A204.1 (cell line): ENCODE measurements at regions not wholly inside any gene's neighbourhood (a gene's known extent, or its start where the extent isn't known, plus 50 kb on each side); places are given as distances from the start of the nearest gene placed in this dataset.

Experiments
- FAIRE-seq: peaks from 2 replicates; lab custom pipeline; 2012; peaks lifted over from hg19 to GRCh38; lab: Jason Lieb, UNC

DNA sequence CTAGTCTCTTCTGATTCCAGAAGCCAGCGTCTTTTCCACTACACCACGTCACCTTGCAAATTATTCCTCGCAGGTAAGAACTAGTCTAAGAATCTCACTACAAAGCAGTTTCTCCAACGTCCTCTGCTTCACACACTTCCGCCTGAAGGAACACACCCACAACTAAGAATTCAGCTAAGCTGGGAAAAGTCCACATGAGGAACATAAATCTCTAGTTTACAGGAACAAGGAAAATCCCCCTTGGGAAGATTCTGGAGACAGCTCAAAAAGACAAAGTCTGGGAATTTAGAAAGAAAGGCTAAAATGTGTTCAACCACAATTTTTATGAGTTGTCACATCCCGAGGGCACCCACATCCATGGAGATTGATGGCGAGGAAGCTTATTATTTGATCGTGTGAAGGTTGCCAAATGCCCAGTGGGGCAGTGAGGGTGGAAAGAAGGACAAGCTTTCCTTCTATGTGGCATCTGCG is 780.2 kb upstream of the TBX3 start:
- no peak for FAIRE-seq

DNA sequence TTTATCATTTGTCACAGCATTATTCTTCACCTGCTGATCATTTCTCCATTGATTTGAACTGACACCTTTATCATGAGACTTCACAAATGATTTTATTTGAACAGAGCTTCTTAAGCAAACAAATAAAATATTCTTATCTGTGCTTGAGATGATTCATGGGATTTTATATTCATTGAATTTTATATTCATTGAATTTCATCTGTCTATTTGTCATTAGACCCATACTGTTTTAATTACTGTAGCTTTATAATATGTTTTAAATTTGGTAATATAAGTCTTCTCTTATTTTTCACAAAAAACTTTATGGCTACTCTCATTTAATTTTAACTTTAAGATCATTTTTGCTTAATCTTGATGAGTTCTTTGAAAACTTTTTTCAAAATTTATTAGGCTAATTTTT is 777.4 kb upstream of the TBX3 start:
- FAIRE-seq = peak; percentile 59

DNA sequence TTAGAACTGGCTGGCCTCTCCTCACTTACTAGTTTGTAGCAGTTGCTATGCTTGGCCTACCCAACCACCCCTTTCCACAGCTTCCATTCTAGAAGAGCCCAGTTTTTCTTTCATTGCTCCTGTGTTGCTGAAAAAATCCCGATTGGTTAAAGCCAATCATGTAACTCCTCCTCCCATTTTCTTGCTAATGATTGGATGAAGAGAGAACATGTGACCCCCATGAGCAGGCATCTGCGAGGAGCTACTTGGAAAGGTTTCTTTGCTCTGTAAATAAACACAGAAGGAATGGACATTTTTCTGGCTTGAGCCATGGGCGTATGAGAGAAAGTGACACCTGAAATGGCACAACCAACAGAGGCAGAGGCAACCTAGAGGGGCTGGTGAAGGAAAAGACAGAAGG is 773.8 kb upstream of the TBX3 start:
- no peak for FAIRE-seq

DNA sequence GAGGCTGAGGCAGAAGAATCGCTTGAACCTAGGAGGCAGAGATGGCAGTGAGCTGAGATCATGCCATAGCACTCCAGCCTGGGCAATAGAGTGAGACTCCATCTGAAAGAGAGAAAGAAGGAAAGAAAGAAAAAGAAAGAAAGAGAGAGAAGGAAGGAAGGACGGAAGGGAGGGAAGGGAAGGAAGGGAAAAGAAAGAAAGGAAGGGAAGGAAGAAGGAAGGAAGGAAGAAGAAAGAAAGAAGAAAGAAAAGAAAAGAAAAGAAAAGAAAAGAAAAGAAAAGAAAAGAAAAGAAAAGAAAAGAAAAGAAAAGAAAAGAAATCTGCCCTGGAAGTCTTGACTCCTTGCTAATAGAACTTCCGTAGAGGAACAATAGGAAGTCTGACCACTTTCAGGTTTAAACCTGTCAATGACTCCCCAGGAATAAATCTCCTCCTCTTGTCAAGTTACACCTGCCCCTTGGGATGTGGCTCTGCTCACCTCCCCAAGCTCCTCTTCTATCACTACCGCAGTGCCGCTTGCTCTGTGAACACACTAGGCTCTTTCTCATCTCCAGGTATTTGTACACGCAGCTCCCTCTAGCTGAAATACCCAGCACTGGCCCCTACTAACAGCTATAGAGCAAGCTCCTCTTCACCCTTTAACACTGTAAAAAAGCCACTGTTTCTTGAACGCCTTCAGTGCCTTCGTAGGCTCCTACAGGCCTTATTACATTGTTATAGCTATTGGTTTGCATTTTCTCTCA is 773.1 kb upstream of the TBX3 start:
- FAIRE-seq = no peak

DNA sequence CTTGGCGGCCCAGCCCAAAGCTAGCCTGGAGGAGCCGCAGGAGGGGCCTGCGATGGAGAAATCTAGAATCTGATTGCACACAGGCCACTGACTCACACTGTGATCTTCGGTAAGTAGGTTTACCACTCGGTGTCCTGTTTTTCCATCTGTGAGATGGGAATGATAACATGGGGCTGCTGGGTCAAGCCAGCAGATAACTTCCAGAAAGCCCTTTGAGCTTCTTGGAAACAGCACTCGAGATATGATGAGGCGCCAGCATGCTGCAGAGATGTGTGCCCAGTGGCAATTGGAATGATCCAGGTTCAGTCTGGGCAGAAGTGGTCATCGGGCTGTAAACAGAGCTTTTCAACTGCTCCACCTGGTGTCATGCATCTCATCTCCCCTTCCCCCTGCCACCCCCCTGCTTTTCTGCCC is 771.3 kb upstream of the TBX3 start:
- no peak for FAIRE-seq

DNA sequence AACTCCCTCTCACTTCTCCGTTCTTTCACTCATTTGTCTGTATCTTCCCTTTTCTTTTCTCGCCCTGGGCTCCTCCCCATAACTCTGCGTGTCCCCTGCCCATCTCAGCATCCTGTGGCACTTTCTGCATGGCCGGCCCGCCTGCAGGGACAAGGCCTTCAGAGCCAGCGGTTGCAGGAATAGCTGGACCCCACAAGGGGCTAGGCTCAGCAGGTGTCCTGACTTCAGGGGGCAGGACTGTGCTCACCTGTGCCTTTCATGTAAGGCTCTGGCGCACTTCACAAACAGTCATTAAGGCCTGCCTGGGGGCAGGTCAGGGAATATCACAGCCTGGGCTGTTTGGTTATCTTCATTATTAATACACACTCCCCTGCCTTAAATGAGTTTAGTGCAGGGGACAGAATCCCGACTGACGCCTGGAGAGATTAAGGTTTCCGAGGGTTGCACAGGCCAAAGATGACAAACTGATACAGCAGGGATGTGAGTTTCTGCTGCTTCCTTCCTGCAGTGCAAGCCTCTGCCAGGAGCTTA is 768.8 kb upstream of the TBX3 start:
- no peak for FAIRE-seq

DNA sequence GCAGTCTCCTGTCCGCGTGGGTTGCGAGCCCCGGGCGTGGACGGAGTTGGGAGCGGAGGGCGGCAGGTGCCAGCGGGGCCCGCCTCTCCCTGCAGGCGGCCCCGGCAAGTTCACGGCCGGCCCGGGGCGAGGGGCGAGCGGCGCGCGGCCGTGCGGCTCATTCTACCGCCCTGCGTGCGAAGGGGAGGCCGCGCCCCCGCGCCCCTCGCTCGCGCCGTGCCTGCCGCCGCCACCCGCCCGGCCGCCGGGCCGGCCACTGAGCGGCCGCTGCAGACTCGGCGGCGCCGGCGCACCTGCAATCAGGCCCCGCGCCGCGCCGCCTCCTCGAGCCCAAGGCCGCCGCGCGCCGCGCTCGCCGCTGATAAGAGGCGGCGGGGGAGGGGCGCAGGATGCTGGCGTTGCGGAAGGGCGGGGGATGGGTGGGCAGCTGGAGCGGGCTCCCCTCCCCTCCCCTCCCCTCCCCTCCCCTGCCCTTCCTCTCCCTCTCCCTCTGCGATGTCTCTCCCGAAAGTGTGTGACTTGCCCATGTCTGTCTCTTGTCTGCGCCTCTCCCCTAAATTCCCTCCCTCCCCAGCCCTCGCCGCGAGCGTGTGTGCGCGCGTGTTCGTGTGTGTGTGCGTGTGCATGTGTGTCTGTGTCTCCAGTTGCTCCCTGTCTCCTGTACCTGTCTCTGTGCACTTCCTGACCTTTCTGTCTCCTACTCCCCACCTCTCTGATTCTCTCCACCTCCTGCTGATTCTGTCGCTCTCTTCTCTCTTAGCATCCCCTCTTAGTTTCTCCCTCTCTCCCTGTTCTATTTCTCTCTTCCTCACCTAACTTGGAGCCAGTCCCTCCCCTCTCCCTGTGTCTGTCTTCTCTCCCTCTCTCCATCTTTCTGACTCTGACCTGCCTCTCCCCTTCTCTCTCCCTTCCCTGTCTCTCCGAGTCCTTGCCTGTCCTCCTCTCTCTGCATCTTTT is 768.1 kb upstream of the TBX3 start:
- no peak for FAIRE-seq

DNA sequence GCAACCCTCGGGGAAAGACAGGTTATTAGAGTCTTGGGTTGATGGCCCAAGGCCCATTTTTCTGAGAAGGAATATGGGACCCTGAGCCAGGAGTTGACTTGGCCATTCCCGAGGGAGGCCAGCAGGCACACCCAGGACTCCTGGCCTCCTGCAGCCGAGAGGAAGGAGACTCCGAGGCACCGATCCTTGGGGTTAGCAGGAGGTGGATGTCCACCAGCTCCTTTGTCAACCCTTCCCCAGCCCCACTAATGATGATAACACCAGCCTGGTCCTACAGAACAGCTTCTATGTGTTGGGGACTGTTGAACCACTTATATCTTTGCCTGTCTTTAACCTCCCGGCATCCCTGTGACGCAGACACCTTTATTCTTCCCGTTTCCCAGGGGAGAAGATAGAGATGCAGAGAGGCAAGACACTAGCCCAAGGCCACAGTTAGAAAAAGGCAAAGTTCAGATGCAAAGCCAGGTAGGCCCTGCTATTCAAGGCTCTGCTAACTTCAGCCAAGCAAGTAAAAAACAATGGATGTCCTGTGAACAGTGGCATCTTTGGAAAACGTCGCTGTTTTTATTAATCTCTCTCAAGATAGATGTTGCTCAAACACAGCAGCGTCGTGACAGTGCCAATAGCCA is 767.3 kb upstream of the TBX3 start:
- FAIRE-seq = no peak

DNA sequence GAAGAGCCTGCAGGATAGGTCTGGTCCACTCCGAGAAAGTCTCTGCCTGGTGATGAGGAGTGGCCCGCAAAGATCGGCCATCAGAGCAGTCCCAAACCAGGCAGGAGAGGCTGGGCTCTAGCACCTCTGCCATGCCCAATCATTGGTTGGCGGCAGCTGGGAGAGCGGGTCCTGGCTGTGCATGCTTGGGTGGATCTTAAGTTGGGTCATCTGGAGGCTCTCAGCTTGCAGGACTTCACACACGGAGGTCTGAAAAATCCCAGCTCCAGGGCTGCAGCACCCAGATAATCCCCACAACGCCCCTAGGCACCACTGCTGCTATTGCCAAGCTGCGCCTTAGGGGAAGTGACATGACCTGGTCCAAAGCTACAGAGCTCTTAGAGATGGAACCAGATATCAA is 766.7 kb upstream of the TBX3 start:
- no peak for FAIRE-seq

DNA sequence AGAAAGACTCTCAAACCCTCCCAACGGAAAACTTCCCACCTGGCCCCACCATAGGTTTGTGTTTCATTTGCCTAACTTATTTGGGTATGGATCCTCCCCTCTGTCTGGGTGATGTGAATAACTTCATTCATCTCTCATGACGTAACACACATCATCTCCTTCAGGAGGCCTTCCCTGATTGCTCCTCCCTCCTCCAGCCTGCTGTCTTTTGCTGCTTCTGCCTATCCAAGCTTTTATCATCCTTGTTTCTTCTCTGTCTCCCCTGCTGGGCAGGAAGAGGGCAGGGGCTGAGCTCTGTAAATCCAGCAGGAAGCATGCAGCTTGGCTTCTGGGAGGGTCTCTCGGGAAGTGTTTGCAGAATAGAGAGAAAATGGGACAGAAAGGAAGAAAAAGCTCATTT is 766.0 kb upstream of the TBX3 start:
- no peak for FAIRE-seq

DNA sequence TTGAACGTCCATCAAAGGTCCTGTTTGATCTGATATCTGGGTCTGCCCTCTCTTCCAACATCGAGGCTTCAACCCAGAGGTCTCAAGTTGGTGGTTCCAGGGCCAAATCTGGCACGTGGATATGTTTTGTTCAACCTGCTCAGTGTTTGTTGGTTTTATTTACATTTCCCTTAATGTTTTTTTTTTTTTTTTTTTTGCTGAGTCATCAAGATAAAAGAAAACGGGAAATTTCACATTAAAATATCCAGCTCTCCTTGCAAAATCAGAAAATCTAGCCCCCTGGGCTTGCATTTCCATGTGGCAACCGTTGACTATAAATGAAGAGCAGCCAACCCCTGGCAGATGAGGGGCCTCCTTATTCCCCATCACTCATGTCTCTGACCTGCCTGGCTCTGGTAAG is 765.6 kb upstream of the TBX3 start:
- FAIRE-seq = no peak

DNA sequence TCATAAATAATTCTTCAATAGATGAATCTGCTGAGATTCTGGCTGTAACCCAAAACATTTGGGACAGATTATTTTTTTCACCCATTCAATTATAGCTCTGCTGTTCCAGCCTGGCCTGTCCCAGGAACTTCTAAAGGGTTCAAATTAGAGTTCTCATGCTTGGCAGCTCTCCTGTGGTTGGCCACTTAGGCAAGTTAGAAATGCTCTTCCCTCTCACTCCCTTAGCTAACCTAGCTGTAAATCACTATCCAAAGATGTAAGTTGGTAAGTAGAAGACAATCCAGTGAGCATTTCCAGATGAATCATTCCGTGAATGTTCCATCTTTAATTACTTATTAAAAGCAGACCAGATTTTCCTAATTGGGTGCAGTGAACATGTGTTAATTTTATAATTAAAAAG is 760.4 kb upstream of the TBX3 start:
- FAIRE-seq = no peak

DNA sequence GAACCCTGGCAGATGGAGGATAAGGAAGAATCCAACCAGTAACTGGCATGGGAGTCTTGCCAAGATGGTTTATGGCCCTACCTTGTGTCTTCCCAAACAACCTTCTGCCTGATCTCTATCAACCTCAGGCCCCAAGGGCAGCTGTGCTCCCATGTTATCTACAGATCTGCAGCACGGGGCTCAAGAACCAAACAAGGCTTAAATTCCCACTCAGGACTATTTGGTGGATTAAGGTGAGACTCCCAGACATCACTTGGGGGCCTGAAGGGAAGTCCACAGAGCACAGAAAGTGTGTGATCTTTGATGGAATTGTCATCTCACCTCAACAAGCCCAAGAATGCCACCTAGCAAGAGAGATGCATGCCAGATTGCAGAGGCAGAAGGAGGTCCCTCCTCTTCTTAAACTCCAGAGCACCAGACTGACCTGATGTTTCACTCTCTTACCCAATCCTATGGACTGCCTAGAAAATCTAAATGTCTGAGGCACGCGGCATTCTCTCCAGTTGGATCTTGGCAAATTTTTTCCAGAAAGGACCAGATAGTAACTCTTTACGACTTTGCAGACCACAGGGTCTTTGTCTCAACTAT is 759.5 kb upstream of the TBX3 start:
- no peak for FAIRE-seq

DNA sequence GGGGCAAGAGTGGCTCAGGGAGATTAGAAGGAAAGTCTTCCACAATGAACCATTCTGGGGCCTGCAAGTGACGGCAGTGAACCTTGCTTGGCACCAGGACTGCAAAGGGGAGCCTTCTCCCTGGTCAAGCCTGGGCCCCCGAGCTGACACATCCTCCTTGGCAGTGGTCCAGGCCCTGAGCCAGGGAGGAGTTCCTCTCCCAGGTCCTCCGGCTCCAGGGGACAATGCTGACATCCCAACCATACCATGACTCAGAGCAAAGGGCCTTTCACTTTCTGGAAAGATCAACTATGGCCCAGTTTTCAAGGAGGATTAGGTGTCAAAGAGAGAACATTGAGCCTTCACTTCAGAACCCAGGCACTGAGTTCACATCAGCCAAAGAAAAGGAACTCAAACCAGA is 756.5 kb upstream of the TBX3 start:
- FAIRE-seq = no peak

DNA sequence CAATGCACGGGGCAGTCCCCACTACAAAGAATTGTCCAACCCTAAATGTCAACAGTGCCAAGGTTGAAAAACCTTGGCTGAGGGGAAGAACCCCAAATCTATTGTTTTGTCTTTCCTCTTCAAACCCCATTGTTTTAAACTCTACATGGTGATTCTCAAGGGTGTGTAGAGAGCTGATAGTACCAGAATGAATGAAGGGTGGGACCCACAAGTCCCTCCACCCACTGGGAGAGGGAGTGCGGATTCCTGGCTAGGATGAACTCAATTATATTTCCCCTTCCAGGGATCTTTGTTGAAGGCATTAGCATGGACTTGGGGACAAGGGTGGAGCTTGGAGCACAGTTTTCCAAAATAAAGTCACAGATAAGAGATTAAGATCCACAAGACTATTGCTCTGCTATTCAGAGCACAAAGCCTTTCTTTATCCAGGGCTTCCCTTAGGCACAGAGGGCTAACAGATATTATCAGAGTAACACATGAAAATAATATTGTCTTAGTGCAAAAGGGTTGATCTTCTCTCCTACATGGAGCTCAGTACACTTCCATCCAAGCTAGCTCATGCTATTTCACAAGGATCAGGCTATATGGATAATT is 755.1 kb upstream of the TBX3 start:
- FAIRE-seq = no peak

DNA sequence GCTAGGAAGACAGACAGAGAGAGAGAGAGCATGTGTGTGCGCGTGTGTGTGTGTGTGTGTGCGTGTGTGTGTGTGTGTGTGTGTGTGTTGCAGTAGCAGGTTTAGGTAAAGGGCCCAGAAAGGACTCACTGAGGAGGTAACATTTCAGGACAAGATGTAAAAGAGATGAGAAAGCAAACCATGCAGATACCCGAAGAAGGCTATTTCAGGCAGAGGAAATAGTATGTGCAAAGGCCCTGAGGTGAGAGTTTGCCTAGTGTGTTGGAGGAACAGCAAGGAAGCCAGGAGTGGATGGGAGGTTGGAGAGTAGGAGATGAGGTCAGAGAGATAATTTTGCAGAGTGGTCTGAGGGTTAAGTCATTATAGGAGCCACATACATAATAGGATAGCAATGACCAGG is 754.3 kb upstream of the TBX3 start:
- FAIRE-seq = no peak

DNA sequence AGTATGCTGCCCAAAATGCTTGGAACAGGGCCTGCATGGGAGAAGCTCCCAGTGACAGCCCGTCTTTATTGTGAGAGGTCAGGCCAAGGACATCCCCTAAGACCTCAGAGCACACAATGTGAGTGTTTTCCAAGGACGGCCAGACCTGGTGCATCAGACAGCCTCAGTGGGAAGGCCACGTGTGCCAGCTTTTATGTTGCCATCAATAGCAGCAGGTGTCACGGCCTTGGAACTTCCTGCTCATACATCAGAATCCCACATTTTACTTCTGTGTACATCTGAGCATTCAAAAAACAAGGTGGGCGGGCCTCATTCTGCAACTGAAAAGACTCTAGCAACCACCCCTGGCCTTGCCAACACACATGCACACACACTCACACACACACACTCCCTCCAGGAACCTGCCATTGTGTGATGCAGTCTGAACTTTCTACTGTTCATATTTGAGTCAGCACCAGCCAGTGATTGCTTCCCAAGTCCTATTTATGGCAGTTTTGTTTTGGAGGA is 753.1 kb upstream of the TBX3 start:
- FAIRE-seq = no peak

DNA sequence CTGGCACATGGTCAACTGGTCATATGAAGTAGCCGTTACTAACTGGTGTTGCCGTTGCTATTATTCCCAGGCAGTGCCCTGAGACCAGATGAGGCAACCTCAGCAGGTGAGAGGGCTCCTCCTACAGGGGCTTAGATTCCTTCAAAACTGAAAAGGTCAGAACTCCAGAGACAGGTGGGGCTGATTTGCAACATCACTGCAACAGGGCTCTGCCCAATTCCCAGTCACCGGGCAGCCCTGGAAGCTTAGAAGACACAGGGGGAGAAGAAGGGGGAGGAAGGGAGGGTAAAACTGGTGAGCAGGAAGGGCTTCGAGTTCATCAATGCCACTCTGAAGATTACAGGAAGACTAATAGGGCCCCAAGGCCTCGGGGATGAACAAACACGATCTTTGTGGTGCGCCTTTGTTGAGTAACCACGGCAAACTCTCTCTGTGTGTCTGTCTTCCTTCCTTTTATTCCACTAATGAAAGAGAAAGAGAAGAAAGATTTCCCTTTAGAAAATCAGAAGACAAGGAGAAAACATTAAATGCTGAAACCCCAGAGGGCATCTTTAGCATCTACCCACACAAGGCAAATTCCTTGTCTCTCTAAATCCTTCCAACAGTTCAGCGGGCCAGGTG is 749.1 kb upstream of the TBX3 start:
- FAIRE-seq = no peak

DNA sequence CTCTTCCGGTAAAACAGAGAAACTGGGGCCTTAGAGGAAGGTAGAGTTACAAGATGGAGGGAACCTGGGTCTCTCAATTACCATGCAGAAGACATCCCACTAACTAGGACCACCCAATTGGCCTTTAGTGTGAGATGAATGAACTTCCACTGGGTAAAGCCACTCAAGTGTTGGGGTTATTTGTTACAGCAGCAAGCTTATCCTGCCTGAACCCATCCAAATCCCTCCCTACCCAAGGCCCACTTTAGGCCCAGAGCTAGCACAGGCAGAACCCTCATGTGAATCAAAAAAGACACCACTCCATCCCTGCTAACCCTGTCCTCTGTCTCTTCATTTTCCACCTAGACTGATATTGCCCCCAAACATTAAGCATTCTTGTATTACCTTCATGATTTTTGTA is 746.7 kb upstream of the TBX3 start:
- no peak for FAIRE-seq

DNA sequence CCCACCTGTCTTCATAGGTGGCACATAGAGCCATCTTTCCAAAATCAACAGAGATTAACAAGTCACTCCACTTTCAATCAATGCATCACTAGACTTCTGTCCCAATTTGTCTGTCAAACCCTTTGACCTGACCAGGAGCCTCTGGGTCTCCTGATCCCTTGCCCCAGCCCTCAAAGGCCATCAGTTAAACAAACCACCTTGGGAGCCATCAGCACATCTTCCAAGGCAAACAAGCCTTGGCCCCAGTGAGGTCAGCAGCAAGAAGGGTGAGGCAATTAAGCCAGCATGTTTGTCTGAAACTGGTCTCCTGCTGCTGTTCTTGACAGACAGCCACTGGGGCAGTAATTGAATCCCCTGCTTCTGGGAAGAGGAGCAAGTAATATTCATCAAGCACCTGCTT is 742.8 kb upstream of the TBX3 start:
- FAIRE-seq = no peak

DNA sequence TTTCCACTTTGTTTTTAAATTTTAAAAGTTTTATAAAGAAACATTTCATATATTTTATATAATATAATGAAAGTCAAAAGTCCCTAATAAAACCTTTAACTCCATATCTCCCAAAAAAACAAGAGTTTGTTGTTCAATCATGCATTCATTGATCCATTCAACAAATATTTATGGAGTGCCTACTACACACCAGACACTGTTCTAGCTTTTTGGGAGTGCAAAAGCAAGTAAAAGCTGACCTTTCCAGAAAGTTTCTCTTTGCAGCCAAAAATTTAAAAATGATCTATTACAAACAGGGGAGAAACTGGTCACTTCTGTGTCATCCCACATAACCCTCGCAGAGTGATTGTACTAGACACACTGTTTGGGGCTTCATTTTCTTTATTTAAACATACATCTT is 740.0 kb upstream of the TBX3 start:
- no peak for FAIRE-seq
